Lower lobe of right lung (tissue), 2 donors: ENCODE measurements at regions not wholly inside any gene's neighbourhood (a gene's known extent, or its start where the extent isn't known, plus 50 kb on each side); places are given as distances from the start of the nearest gene placed in this dataset.

Source experiments
- ATAC-seq, 2 donors: fragments of 200-7000 bp; cut with Tn5 transposase; one replicate each; pipeline ENCODE4 v1.9.1; 2020 to 2022; ENCODE audit warnings: mild to moderate bottlenecking in 2 of 2, moderate library complexity in 2 of 2
- DNase-seq: peaks from one replicate; pipeline ENCODE4 v3.0.0-alpha.2; 2020
- H3K27ac ChIP-seq: fragments of 200-600 bp; one replicate; pipeline ENCODE4 v1.8.0; 2022
- H3K27me3 ChIP-seq: fragments of 200-600 bp; one replicate; pipeline ENCODE4 v1.8.0; 2022; ENCODE audit warnings: low read depth
- H3K36me3 ChIP-seq: fragments of 200-600 bp; one replicate; pipeline ENCODE4 v1.8.0; 2022; ENCODE audit warnings: mild to moderate bottlenecking
- H3K4me1 ChIP-seq: fragments of 200-600 bp; one replicate; pipeline ENCODE4 v1.8.0; 2022
- H3K4me3 ChIP-seq: fragments of 200-600 bp; one replicate; pipeline ENCODE4 v1.8.0; 2022; ENCODE audit warnings: mild to moderate bottlenecking
- H3K9me3 ChIP-seq: fragments of 200-600 bp; one replicate; pipeline ENCODE4 v1.8.0; 2022
- CTCF ChIP-seq: fragments of 200-600 bp; IDR thresholded peaks from one replicate; pipeline ENCODE4 v1.8.0; 2022; ENCODE audit warnings: antibody characterized with exemption, mild to moderate bottlenecking
- intact Hi-C: fragments of 100-400 bp; cut with DNase I; formaldehyde crosslinking; loops from one replicate; pipeline ENCODE4 v1.11.0; 2022
- donor health status: DM: no; HTN: yes; CAD: no; lungs with severe emphysema.

- no peak for TF ChIP-seq CTCF
- ATAC-seq (no peak), DNase-seq (no peak)
- H3K36me3 ChIP-seq: no peaks in the 10 kb centered on the region
- H3K4me3 ChIP-seq: no peak overlapping the region
- no peaks in the 10 kb centered on the region for H3K4me1 ChIP-seq
- H3K27ac ChIP-seq: no peak overlapping the region
- H3K9me3 ChIP-seq: no peaks in the 10 kb centered on the region
- intact Hi-C loops: no loop called here
- no peaks in the 10 kb centered on the region for H3K27me3 ChIP-seq
Measured at GRCh38 chr9:26520141-26520540, 372.5 kb downstream of the CAAP1 start.

GRCh38 chr9:26516773-26517343 lies 375.7 kb downstream of the CAAP1 start:
- no peaks in the 10 kb centered on the region for H3K4me1 ChIP-seq
- intact Hi-C loops: no loop called here
- H3K27ac ChIP-seq: no peak overlapping the region
- DNase-seq (no peak), ATAC-seq (no peak)
- H3K36me3 ChIP-seq: no peaks in the 10 kb centered on the region
- no peak overlapping the region for H3K4me3 ChIP-seq
- no peaks in the 10 kb centered on the region for H3K27me3 ChIP-seq
- TF ChIP-seq CTCF: no peak
- no peaks in the 10 kb centered on the region for H3K9me3 ChIP-seq

GRCh38 chr9:26513730-26514129 lies 378.9 kb downstream of the CAAP1 start:
- intact Hi-C loops: no loop called here

GRCh38 chr9:26510137-26510536 lies 382.5 kb downstream of the CAAP1 start:
- intact Hi-C loops: no loop called here
- no peak for TF ChIP-seq CTCF
- no peak for DNase-seq
- no peaks in the 10 kb centered on the region for H3K9me3 ChIP-seq
- no peaks in the 10 kb centered on the region for H3K4me1 ChIP-seq
- ATAC-seq: no peak
- H3K4me3 ChIP-seq: no peak overlapping the region
- H3K27ac ChIP-seq: no peak overlapping the region
- no peaks in the 10 kb centered on the region for H3K27me3 ChIP-seq
- H3K36me3 ChIP-seq: no peaks in the 10 kb centered on the region

More at GRCh38 chr9:26513730-26514129, 378.9 kb downstream of the CAAP1 start:
- Histone ChIP-seq H3K4me1 (no peaks in the 10 kb centered on the region), H3K27ac (no peak overlapping the region), H3K27me3 (no peaks in the 10 kb centered on the region), H3K36me3 (no peaks in the 10 kb centered on the region), H3K9me3 (no peaks in the 10 kb centered on the region), H3K4me3 (no peak overlapping the region)
- ATAC-seq (no peak), DNase-seq (no peak)
- TF ChIP-seq CTCF: no peak

- ATAC-seq (no peak), DNase-seq (no peak)
- Histone ChIP-seq H3K36me3 (no peaks in the 10 kb centered on the region), H3K9me3 (no peaks in the 10 kb centered on the region), H3K27ac (no peak overlapping the region), H3K27me3 (no peaks in the 10 kb centered on the region), H3K4me3 (no peak overlapping the region), H3K4me1 (no peaks in the 10 kb centered on the region)
- TF ChIP-seq CTCF: no peak
- intact Hi-C loops: no loop called here
Measured at GRCh38 chr9:26508897-26509296, 383.7 kb downstream of the CAAP1 start.

- H3K4me3 ChIP-seq: no peak overlapping the region
- no peaks in the 10 kb centered on the region for H3K4me1 ChIP-seq
- no peaks in the 10 kb centered on the region for H3K27me3 ChIP-seq
- no peaks in the 10 kb centered on the region for H3K36me3 ChIP-seq
- no peak overlapping the region for H3K27ac ChIP-seq
- TF ChIP-seq CTCF: no peak
- ATAC-seq: peak in 1 of 2 donors; percentile 50
- DNase-seq: no peak
- H3K9me3 ChIP-seq: no peaks in the 10 kb centered on the region
- intact Hi-C loops: no loop called here
Measured at GRCh38 chr9:26504057-26504456, 388.5 kb downstream of the CAAP1 start.
